22Rv1 (cell line): ENCODE measurements at regions not wholly inside any gene's neighbourhood (a gene's known extent, or its start where the extent isn't known, plus 50 kb on each side); places are given as distances from the start of the nearest gene placed in this dataset.
"Not testable (repeated sequence)": the region's sequence is repeated elsewhere in the genome, so short reads cannot be mapped to it uniquely, and the experiment has no call there.

Source experiments
- H3K27ac ChIP-seq: fragments of 450-650 bp; 2 replicates; pipeline ENCODE4 v1.5.1; 2017
- CTCF ChIP-seq: fragments of 450-650 bp; IDR thresholded peaks from 2 replicates; pipeline ENCODE4 v1.5.1; 2017; ENCODE audit warnings: mild to moderate bottlenecking
- ZFX ChIP-seq: fragments of 450-650 bp; IDR thresholded peaks from 2 replicates; pipeline ENCODE4 v1.6.1; 2017; ENCODE audit warnings: antibody characterized with exemption, borderline replicate concordance

- H3K27ac ChIP-seq: no peak overlapping the region
Observed at GRCh38 chr4:1589098-1589497, 95.0 kb downstream of the FAM53A start.

GRCh38 chr4:1588306-1588705 is 95.8 kb downstream of the FAM53A start:
- H3K27ac ChIP-seq: no peak overlapping the region
- TF ChIP-seq CTCF (no peak), ZFX (no peak)

More at GRCh38 chr4:1589098-1589497, 95.0 kb downstream of the FAM53A start:
- TF ChIP-seq CTCF: no peak
- no peak for TF ChIP-seq ZFX

DNA sequence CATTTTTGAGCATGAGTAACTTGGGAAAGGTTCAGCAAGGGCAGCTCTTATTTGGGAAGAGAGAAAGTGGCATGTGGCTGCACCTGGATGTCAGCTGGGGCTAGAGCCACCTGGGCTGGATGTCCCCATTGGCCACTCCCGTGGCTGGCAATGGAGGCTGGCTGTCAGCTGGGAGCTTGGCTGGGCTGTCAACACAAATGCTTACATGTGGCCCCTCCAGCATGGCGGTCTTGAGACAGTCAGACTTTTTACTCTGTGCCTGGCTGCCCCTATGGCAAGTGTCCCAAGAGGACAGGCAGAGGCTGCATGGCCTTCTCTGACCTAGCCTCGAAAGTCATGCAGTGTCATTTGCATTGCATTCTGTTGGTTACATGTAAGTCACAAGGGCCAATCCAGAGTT is 99.6 kb downstream of the FAM53A start:
- no peak for TF ChIP-seq ZFX
- no peak for TF ChIP-seq CTCF
- no peak overlapping the region for H3K27ac ChIP-seq

DNA sequence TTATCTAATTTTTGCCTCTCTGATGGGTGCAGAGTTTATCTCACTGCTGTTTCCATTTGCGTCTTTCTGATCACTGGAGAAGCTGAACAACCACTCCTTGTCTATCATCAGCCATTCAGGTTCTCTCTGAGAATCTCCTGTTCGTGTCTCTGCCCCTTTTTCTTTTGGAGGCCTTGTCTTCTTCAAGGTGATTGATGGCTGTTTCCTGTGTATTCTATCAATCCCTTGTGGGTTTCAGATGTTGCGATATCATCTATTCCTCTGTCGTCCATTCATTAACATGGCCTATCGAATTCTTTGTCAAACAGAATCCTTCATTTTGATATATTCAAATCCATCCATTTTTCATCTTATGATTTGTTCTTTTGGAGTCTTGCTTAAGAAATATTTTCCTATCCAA is 100.3 kb downstream of the FAM53A start:
- no peak for TF ChIP-seq CTCF
- TF ChIP-seq ZFX: no peak
- H3K27ac ChIP-seq: no peak overlapping the region

DNA sequence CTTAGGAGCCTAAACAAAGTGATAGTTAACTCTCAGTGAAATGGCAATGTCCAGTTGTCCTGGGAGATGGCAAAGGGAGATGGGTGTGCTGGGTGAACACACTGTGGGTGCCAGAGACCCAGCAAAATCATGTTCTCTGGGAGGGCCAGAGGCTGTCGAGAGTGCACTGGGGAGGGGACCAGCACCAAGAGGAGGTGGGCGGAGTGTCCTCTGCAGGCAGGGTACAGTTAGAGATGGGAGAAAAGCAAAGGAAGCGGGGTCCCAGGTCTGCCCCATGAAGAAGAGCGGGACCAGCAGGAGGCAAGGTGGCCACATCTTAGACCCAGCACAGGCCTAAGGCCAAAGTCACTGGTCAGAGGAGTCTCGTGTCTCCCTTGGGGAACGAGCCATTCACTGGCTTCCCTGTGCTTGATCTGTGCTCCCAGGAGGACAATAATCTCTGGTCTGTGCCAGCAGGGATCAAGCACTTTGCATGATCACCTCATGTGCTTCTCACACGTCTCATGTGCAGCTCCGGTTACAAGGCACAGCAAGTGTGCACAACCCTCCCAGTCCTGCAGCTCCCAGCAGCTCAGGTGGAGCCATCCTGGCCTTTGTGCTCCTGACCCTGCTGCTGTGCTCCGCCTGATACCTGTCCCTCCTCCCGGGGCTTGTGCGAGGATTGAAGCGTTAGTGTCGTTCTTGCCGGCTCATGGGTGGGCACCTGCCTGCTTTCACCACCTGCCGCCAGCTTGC is 100.9 kb downstream of the FAM53A start:
- TF ChIP-seq CTCF (no peak), ZFX (no peak)
- no peak overlapping the region for H3K27ac ChIP-seq

DNA sequence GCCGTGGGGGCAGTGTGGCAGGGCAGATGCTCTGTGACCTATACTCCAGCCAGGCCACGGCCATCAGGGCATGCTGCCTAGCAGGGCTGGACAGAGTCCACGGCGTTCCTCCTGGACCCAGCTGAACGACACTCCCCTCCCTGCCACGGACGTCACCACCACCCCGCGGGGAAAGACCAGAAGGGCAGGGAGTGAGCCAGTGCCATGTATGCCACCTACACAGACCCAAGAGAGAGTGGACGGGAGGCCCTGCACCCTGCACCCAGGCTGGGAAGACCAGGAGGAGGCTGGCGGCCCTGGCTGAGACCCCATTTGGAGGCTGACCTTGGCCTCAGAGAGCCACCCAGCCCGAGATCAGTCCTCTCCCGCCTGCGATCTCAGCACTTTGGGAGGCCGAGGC is 101.9 kb downstream of the FAM53A start:
- TF ChIP-seq CTCF (no peak), ZFX (no peak)
- H3K27ac ChIP-seq: no peak overlapping the region

- not testable (repeated sequence) for H3K27ac ChIP-seq
Observed at GRCh38 chr4:1581164-1581894, 102.8 kb downstream of the FAM53A start.

GRCh38 chr4:1580692-1581012 is 103.5 kb downstream of the FAM53A start:
- H3K27ac ChIP-seq: not testable (repeated sequence)
